ENCODE measurements at regions not wholly inside any gene's neighbourhood (a gene's known extent, or its start where the extent isn't known, plus 50 kb on each side); places are given as distances from the start of the nearest gene placed in this dataset.

GRCh38 chr2:118430510-118431164, 342.4 kb downstream of the INSIG2 start:
- TF ChIP-seq CTCF (IDR thresholded peaks at IDR 0.05) (no peak), POLR2A (IDR thresholded peaks at IDR 0.05) (no peak)

All from adrenal gland (tissue), 5 donors.